Mammary epithelial cell (primary cell): ENCODE measurements at regions not wholly inside any gene's neighbourhood (a gene's known extent, or its start where the extent isn't known, plus 50 kb on each side); places are given as distances from the start of the nearest gene placed in this dataset.

Source experiments
- EZH2 ChIP-seq: IDR thresholded peaks from 2 replicates; pipeline ENCODE4 v1.6.1; 2012; ENCODE audit warnings: low read length, inconsistent platforms, borderline replicate concordance
- TF ChIP-seq, protein P1 (sequence below), 2 donors: IDR thresholded peaks in 1 of 2; conservative IDR thresholded peaks in 1 of 2; 2 replicates each; pipeline ENCODE4 v1.5.1; 2011 to 2012; ENCODE audit warnings: inconsistent platforms in 2 of 2, low read length in 2 of 2, mild to moderate bottlenecking in 2 of 2, control low read depth in 1 of 2, low read depth in 1 of 2; ENCODE audit not compliant: insufficient read depth in 1 of 2; ENCODE audit errors: extremely low read depth in 1 of 2

DNA sequence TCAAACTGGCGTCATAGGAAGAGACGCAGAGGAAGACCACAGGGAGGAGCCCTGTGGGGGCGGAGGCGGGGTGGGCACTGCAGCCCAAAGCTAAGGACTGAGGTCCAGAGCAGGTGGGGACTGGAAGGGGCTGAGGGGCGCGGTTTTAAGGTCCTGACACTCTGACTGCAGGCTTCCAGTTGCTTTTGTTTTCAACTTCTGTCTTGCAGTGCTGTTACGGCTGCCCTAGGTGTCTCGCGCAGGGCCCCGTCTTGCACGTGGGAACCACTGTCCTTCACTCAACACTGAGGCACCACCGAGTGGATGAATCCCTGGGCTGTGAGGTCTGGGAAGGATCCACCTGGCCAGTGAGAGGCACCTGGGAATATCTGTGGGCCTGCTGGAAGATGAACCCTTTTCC lies 76.0 kb downstream of the TEX29 start:
- TF ChIP-seq, protein P1, sequence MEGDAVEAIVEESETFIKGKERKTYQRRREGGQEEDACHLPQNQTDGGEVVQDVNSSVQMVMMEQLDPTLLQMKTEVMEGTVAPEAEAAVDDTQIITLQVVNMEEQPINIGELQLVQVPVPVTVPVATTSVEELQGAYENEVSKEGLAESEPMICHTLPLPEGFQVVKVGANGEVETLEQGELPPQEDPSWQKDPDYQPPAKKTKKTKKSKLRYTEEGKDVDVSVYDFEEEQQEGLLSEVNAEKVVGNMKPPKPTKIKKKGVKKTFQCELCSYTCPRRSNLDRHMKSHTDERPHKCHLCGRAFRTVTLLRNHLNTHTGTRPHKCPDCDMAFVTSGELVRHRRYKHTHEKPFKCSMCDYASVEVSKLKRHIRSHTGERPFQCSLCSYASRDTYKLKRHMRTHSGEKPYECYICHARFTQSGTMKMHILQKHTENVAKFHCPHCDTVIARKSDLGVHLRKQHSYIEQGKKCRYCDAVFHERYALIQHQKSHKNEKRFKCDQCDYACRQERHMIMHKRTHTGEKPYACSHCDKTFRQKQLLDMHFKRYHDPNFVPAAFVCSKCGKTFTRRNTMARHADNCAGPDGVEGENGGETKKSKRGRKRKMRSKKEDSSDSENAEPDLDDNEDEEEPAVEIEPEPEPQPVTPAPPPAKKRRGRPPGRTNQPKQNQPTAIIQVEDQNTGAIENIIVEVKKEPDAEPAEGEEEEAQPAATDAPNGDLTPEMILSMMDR (conservative IDR thresholded peaks at IDR 0.05 in 1 of 2, IDR thresholded peaks at IDR 0.05 in 1 of 2; ENCODE audit: extremely low read depth in 1 of 2, insufficient read depth in 1 of 2, low read depth in 1 of 2, low read length in 2 of 2) = no peak
- TF ChIP-seq EZH2 = no peak
